HK-2 (cell line): ENCODE measurements at regions not wholly inside any gene's neighbourhood (a gene's known extent, or its start where the extent isn't known, plus 50 kb on each side); places are given as distances from the start of the nearest gene placed in this dataset.
"Not testable (repeated sequence)": the region's sequence is repeated elsewhere in the genome, so short reads cannot be mapped to it uniquely, and the experiment has no call there.

ENCODE experiments used
- DNase-seq: peaks from one replicate; pipeline ENCODE4 v3.0.0-alpha.2; 2018; ENCODE audit not compliant: unreplicated experiment

GRCh38 chr18:22566703-22567420 is 149.1 kb upstream of the CTAGE1 start:
- no peak for DNase-seq

DNA sequence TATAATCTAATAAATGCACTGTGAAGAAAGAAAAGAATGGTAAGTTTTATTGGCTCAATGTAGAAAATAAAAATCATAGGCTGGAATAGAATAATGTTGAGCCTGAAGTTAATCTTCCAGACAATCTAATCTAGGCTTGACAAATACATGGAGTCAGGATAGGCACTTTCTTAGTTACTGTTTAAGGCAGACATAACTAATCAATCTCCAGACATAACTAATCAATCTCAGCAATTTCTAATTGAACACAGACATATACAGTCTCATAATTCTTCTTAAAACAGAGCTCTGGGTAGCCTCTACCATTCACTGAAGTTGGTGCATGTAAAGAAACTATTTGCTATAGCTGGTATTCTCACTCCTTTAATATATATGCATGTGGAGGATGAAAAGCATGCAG is 150.1 kb upstream of the CTAGE1 start:
- DNase-seq = no peak

DNA sequence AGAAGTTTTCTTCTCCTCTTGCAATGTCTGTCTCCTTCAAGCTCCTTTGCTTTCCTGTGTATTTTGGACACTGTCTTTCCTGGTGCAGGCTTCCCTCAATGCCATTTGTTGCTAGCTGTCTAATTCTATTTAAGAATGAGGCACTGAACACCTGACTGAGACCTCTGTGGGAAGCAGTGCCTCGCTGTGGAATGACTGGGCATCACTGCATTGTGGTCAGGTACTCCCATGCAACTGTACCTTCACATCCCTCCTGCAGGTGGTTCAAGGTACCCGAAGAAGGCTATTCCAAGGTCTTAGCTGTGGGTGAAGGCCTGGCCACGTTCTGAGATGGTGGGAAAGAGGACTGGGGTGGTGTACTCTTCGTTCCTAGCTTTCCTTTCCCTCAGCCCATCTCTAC is 152.8 kb upstream of the CTAGE1 start:
- no peak for DNase-seq

DNA sequence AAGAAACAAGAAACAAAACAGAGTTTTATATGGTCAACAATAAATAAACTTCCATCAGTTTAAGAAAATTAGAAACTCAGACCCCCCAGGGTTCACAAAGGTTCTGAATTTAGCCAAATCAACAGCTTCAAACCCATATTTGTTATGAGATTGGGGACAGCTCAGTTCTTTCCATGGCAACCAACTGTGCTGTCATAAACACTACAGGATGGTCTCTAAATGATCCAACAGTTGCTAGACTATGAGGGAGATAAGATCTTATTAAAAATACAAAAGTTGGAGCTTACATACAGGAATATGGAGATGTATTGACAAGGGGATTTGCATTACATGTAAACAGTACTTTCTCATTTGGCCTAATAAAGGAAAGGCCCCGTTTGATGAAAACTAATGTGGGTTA is 154.6 kb upstream of the CTAGE1 start:
- DNase-seq = no peak

DNA sequence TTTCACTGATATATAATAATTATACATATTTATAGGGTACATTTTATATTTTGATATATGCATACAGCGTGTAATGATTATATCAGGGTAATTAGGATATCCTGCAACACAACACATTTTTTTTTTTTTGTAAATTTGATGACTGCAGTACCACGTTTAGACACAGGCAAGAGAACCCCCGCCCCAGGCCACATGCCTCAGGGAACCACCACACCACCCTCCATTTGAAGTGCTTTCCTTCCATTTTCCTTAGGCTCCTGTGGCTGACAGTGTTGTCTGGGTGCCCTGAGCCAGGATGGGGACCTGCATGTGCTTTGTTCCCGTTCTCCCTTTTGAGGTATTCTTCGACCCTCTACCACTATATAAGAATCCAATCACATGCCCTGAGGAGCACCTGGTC is 161.6 kb upstream of the CTAGE1 start:
- DNase-seq = no peak

DNA sequence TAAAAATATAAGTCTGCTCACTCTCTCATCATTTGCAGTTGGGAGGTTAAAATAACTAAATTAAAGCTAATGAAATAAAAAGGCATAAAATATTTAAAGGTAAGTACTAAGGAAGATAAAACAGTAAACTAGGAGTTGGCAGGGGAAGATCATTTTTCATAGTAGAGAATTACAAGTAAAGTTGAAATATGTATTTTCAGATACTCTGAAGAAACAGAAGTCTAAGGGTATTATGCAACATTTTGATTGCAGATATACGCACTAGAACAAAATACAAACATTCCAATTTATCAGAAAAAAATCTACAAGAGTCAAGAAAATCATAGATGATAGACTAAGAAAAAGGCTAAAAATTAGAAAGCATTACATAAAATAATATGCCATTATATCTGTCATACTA is 167.6 kb upstream of the CTAGE1 start:
- no peak for DNase-seq

- no peak for DNase-seq
Measured at GRCh38 chr18:22585821-22586220, 168.1 kb upstream of the CTAGE1 start.

DNA sequence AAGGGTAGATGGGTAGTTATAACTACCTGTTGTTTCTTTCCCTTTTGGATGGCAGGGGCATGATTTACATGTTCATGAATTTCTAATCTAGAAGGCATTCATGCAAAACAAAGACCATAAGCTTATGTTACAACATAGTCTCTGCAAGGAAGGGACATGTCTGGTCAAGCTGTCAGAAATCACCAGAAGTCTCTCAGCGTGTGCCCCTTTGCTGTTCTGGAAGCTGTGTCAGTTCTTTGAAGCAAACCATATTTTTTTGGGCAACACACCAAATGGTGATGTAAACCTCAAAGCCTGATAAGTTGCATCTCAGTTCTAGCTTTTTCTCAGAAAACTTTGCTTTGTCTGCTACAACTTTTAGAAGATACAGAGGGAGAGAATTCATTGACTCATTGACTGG is 173.5 kb upstream of the CTAGE1 start:
- no peak for DNase-seq

- DNase-seq = no peak
Measured at GRCh38 chr18:22594155-22594690, 176.5 kb upstream of the CTAGE1 start.

DNA sequence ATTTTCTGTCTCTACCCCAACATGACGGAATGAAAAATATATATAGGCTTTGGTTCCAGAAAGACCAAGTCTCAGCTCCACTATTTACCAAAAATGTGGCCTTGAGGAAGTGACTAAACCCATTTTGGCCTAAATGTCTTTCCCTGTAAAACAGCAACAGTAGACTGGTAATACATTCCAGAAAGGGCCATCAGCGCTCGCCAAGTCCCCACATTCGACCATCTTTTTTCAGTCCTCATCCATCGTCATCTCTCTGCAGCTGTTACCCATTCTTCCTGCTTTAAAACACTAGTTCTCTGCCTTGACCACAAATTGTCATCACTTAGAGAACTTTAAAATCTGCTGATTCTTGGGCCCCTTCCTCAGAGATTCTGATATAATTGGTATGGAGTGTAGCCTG is 183.8 kb upstream of the CTAGE1 start:
- no peak for DNase-seq

GRCh38 chr18:22602456-22602855 is 184.7 kb upstream of the CTAGE1 start:
- DNase-seq = not testable (repeated sequence)

DNA sequence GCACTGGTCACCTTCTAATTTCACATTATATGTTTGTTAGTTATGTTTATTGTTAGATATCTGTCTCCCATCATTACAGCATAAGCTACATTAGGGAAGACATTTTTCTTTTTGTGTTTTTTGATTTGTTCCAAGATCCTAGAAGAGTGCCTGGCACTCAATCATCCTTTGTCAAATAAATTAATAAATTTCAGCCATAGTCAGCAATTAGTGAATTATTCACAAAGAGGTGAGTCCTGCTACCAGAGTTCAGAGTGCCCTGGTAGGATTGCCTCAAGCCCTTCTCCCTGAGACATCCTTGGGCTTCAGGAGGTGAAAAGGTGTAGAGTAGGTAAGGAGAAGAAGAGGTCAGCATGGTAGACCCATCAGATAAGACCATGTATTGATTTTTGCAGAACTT is 186.2 kb upstream of the CTAGE1 start:
- DNase-seq = no peak

DNA sequence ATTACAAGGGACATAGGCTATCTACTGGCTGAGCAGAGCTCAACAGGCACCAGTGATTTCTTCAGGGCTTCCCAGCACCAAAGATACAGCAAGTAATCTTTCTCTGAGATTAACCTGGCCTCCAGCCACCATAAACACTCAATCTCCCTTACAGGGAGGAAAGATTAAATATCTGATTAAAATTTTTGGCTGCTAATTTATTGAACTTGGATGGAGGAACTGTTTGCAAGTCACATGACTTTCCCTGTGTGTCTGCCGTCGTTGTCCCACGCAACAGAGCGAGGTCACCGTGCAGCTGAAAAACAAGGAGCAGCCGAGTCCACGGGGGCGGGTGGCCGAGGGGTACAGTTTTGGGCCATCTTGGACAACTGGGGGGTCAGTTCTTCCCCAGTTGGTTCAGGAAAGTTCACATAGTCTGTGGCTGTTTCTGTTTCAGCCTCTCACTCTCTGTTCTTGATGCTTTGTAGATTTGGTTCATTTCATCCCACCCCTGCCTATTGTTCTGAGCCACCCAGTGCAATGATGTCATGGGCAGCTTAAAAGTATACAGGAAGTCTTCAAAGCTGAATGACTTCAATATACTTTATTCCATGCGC is 186.8 kb upstream of the CTAGE1 start:
- no peak for DNase-seq

GRCh38 chr18:22604986-22605421 is 187.3 kb upstream of the CTAGE1 start:
- DNase-seq = no peak

DNA sequence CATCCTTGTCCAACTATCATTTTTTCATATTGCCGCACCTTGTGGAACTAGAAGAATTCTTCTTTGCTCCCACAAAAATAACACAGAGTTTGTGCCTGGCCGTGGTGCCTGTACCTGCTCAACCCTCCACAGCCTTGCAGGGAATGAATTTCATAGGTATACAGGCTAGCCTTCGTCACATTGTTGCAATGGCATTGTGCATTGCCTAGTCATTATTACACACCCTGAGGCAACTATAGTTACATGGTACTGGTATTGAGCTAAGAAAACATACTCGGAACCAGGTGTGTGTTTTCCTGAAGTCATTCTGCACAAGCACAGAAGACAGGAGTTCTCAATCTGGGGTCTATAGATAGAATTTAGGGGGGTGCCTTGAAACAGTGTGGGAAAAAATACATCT is 188.0 kb upstream of the CTAGE1 start:
- no peak for DNase-seq

DNA sequence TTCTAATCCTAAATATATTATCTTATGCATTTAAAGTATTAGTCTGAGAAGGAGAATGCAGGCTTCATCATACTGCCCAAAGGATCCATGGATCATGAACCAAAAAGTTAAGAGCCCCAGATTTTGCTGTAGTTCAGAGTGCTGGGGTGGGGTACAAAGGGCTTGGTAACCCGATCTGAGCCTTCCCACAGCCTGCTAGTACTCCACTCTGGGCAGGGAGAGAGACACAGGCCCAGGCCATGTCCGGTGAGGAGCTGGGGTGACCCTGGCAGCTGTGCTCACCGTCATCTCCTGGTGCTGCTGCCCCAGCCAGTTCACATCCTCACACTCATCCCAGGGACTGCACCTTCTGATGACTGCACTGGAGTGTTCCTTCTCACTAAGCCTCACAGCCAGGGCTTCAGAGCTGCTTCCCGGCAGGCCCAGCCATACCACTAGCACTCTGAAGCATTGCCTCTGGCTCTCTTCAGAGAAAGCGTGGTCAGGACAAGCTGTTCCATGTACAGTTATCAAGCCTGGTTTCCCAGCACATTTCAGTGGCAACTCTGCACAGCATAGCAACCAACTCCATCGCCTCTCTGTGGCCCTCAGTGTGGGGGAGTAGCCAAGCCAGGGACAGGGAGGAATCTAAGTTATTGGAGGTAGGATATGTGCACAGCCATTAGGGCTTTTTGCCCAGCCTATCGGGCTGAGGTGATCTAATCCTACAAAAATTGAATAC is 189.0 kb upstream of the CTAGE1 start:
- DNase-seq = no peak

DNA sequence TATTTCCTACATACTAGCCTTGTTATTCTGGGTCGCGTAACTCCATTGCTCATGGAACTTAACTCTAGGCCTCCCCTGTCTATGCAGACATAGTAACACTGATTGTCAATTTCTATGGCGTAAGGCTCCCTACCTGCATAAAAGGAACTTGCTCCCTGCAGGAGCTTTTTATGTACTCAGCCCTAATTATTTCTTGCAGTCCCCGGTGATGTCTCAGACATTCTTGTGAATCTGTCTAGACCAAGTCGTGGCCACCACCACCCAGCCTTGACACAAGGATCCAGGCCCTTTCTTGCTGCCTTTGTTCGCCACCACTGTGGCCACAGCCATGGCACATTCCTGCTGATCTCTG is 189.5 kb upstream of the CTAGE1 start:
- DNase-seq = no peak

DNA sequence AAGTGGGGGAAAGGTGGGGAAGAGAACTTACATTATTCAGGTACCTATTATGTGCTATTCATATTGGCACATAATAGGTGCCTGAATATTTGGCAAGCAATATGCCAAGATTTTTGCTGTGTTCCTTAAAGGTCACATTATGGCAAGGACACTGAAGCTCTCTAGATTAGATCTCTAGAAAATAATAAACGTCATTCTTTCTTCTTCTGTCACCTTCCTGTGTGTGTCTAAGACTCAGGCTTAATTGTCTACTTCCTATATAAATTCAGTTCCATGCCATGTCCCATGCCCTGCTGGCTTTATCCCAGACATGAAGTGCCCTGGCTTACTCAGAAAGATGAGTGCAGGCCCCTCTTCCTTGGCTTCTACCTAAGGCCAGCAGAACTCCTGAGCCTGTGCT is 191.1 kb upstream of the CTAGE1 start:
- no peak for DNase-seq

GRCh38 chr18:22609642-22610041 is 191.9 kb upstream of the CTAGE1 start:
- no peak for DNase-seq

DNA sequence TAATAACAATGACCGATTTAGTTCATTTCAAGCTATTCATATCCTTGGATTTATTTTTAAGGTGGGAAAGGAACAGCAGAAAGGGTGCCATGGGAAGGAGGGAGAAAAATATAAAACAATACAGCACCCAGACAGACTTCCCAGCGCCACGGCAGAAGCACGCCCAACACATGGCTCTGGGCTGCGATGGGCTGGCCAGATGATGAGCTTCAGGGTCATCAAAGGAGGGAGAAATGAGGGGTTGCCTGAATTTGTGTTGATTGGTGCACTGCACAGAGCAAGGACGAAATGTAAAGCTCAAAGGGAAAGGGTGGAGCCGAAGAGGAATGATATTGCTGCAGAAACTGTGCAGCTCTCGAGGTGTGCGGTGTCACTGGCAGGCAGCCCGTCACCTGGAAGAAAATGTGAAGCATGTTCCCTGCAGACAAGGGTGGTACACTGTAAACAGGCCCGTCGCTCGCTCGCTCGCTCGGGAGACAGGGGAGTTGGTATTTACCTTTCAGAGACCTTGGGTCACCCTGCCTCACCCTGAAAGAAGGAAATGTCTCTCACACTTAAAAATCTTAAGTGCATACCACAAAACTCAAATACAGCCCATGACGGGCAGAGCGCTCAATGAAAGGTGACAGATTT is 195.5 kb upstream of the CTAGE1 start:
- DNase-seq = no peak

DNA sequence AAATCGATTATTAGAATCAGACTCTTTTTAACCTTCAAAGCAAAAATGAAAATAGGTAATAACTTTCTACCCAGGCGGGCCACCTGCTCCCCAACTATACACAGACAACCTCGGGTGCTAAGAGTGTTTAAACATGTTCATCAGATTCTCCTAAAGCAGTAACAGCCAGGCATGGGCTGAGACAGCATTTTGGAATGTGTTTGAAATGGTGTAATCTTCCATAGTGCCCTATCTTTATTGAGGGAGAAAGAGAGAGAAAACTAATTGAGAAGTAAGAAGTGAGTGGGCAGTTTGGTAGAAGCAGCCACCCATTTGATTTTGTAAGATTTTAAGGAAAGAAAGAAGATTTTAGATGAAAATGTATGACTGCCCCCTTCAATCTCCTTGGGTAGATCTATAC is 196.1 kb upstream of the CTAGE1 start:
- DNase-seq = no peak

DNA sequence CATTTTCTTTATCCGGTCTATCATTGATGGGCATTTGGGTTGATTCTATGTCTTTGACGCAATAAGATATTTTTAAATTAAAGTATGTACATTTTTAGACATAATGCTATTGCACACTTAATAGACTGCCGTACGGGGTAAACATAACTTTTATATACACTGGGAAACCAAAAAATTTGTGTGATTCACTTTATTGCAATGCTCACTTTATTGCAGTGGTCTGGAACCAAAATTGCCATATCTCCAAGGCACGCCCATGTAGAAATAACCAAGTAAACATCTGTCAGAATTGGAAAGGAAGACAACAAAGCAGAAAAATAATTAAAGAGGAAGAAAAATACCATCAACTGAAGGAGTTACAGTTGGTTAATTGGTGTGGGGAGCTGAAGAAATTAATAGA is 205.8 kb upstream of the CTAGE1 start:
- no peak for DNase-seq

GRCh38 chr18:22624176-22624575 is 206.5 kb upstream of the CTAGE1 start:
- DNase-seq = no peak
